ENCODE measurements at regions not wholly inside any gene's neighbourhood (a gene's known extent, or its start where the extent isn't known, plus 50 kb on each side); places are given as distances from the start of the nearest gene placed in this dataset.

DNA sequence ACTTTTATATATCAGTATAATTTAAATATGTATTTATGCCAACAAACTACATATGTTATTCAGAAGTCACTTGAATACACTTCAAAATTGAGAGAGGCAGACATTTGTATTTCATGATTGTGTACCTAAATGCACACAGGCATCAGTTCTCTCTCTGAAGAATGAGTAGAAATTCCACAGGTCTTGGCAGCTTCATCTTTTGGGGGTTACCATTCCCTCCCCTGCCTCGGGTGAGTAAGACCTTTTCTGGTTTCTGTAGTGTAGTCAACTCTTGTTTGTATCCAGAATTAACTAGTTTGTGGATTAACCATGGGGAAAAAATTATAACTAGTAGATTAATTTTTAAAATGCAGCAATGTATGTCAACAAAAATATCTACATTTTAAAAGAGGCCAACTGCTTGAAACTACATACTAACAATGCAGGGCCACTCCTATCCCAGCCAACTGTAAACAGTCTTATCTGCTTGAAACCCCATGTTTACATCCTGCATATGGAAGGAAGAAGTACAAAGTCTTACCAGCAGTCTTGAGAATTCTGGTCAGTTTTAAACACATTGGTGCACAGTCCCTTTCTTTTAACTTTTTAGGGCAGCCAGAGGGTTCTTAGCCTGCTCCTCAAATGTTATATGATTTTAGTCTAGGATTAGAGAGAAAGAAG lies 339.6 kb upstream of the KIF2A start:
- TF ChIP-seq, protein P1, sequence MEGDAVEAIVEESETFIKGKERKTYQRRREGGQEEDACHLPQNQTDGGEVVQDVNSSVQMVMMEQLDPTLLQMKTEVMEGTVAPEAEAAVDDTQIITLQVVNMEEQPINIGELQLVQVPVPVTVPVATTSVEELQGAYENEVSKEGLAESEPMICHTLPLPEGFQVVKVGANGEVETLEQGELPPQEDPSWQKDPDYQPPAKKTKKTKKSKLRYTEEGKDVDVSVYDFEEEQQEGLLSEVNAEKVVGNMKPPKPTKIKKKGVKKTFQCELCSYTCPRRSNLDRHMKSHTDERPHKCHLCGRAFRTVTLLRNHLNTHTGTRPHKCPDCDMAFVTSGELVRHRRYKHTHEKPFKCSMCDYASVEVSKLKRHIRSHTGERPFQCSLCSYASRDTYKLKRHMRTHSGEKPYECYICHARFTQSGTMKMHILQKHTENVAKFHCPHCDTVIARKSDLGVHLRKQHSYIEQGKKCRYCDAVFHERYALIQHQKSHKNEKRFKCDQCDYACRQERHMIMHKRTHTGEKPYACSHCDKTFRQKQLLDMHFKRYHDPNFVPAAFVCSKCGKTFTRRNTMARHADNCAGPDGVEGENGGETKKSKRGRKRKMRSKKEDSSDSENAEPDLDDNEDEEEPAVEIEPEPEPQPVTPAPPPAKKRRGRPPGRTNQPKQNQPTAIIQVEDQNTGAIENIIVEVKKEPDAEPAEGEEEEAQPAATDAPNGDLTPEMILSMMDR (IDR thresholded peaks at IDR 0.05 in 4 of 5, conservative IDR thresholded peaks at IDR 0.05 in 1 of 5), result no peak
- TF ChIP-seq POLR2A (IDR thresholded peaks at IDR 0.05), result no peak
- intact Hi-C loops (cut with DNase I; ENCODE audit: low total_unique reads) (no loop called here), in situ Hi-C loops (cut with MboI; ENCODE audit: low sequenced_read_pairs in 4 of 4) (no loop called here)
- no peaks in the 10 kb centered on the region for H3K4me1 ChIP-seq
- no peaks in the 10 kb centered on the region for H3K9me3 ChIP-seq
- ATAC-seq (no peak), DNase-seq (no peak)
- no peaks in the 10 kb centered on the region for H3K36me3 ChIP-seq
- no peaks in the 10 kb centered on the region for H3K27me3 ChIP-seq
- no peak overlapping the region for H3K27ac ChIP-seq
- no peak overlapping the region for H3K4me3 ChIP-seq

GRCh38 chr5:61966997-61967396 lies 339.0 kb upstream of the KIF2A start:
- no peaks in the 10 kb centered on the region for H3K9me3 ChIP-seq
- intact Hi-C loops (cut with DNase I; ENCODE audit: low total_unique reads) (no loop called here), in situ Hi-C loops (cut with MboI; ENCODE audit: low sequenced_read_pairs in 4 of 4) (no loop called here)
- no peaks in the 10 kb centered on the region for H3K36me3 ChIP-seq
- DNase-seq, result no peak
- no peaks in the 10 kb centered on the region for H3K27me3 ChIP-seq
- no peak for ATAC-seq
- H3K4me3 ChIP-seq, result no peak overlapping the region
- H3K27ac ChIP-seq, result no peak overlapping the region
- no peak for TF ChIP-seq POLR2A (IDR thresholded peaks at IDR 0.05)
- TF ChIP-seq, protein P1 (IDR thresholded peaks at IDR 0.05 in 4 of 5, conservative IDR thresholded peaks at IDR 0.05 in 1 of 5), result no peak
- H3K4me1 ChIP-seq, result no peaks in the 10 kb centered on the region

DNA sequence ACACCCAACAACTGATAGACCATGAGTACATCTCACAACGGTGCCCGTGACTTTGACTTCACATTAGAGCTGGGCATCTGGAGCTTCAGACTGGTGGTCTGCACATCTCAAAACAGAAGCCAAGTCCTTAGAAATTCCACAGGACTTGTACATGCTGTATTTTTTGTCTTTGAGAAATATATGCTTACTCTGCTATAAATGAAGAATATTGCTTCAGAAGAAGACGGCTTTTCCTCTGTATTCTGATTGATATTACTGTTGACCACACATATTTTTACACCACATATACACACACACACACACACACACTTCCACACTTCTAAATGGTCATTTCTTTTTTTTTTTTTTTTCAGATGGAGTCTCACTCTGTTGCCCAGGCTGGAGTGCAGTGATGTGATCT lies 338.3 kb upstream of the KIF2A start:
- DNase-seq (no peak), ATAC-seq (no peak)
- no peak overlapping the region for H3K27ac ChIP-seq
- H3K4me3 ChIP-seq, result no peak overlapping the region
- in situ Hi-C loops (cut with MboI; ENCODE audit: low sequenced_read_pairs in 4 of 4), result no loop called here
- H3K4me1 ChIP-seq, result no peaks in the 10 kb centered on the region
- no peaks in the 10 kb centered on the region for H3K36me3 ChIP-seq
- intact Hi-C loops (cut with DNase I; ENCODE audit: low total_unique reads), result no loop called here
- H3K9me3 ChIP-seq, result no peaks in the 10 kb centered on the region
- H3K27me3 ChIP-seq, result no peaks in the 10 kb centered on the region
- TF ChIP-seq POLR2A (IDR thresholded peaks at IDR 0.05), result no peak
- TF ChIP-seq, protein P1 (IDR thresholded peaks at IDR 0.05 in 4 of 5, conservative IDR thresholded peaks at IDR 0.05 in 1 of 5), result no peak

DNA sequence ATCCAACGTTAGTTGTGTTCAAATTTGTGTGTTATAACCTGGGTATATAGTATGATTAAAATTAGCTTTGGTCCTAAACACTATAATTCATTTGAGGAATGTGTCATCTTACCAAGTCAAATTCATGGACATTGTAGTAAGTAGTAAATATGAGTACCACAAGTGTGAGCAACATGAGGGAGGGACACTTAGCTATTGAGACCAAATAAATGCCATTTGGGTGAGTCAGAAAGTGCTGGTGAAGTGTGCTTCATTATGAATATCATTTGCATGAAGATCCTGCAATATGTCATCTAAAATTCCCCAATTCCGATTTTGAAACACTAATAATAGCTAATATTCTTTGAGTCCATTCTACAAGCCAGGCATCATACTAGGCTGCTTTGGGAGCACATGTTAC lies 336.7 kb upstream of the KIF2A start:
- TF ChIP-seq POLR2A (IDR thresholded peaks at IDR 0.05), result no peak
- TF ChIP-seq, protein P1 (IDR thresholded peaks at IDR 0.05 in 4 of 5, conservative IDR thresholded peaks at IDR 0.05 in 1 of 5), result no peak
- Histone ChIP-seq H3K27ac (no peak overlapping the region), H3K9me3 (no peaks in the 10 kb centered on the region), H3K4me1 (no peaks in the 10 kb centered on the region), H3K4me3 (no peak overlapping the region), H3K27me3 (no peaks in the 10 kb centered on the region), H3K36me3 (no peaks in the 10 kb centered on the region)
- in situ Hi-C loops (cut with MboI; ENCODE audit: low sequenced_read_pairs in 4 of 4) (no loop called here), intact Hi-C loops (cut with DNase I; ENCODE audit: low total_unique reads) (no loop called here)
- no peak for DNase-seq
- no peak for ATAC-seq

GRCh38 chr5:61969755-61970154 lies 336.3 kb upstream of the KIF2A start:
- Histone ChIP-seq H3K27ac (no peak overlapping the region), H3K36me3 (no peaks in the 10 kb centered on the region), H3K9me3 (no peaks in the 10 kb centered on the region), H3K4me3 (no peak overlapping the region), H3K4me1 (no peaks in the 10 kb centered on the region), H3K27me3 (no peaks in the 10 kb centered on the region)
- DNase-seq (no peak), ATAC-seq (no peak)
- TF ChIP-seq POLR2A (IDR thresholded peaks at IDR 0.05), result no peak
- TF ChIP-seq, protein P1 (IDR thresholded peaks at IDR 0.05 in 4 of 5, conservative IDR thresholded peaks at IDR 0.05 in 1 of 5), result no peak
- intact Hi-C loops (cut with DNase I; ENCODE audit: low total_unique reads), result no loop called here
- in situ Hi-C loops (cut with MboI; ENCODE audit: low sequenced_read_pairs in 4 of 4), result no loop called here

Measured in gastrocnemius medialis (tissue), 4 donors.